Osteoblast (primary cell): ENCODE measurements at regions not wholly inside any gene's neighbourhood (a gene's known extent, or its start where the extent isn't known, plus 50 kb on each side); places are given as distances from the start of the nearest gene placed in this dataset.
A peak's percentile ranks its signal among the peaks of the same experiment; 100 is the strongest.

ENCODE experiments used
- DNase-seq: peaks from one replicate; pipeline ENCODE4 v3.0.0; 2011; ENCODE audit warnings: low spot score, mixed read lengths; ENCODE audit not compliant: insufficient read length; ENCODE audit errors: missing footprints
- H2AFZ ChIP-seq: 2 replicates; pipeline ENCODE4 v1.6.0; 2011; ENCODE audit warnings: mild to moderate bottlenecking, low read length
- H3K27ac ChIP-seq: 2 replicates; pipeline ENCODE4 v1.5.1; 2011; ENCODE audit warnings: mild to moderate bottlenecking, low read depth, low read length, moderate library complexity
- H3K27me3 ChIP-seq: 2 replicates; pipeline ENCODE4 v1.6.0; 2012; ENCODE audit warnings: mild to moderate bottlenecking, control low read depth, inconsistent platforms, low read length, moderate library complexity; ENCODE audit not compliant: insufficient read depth
- H3K36me3 ChIP-seq: 2 replicates; pipeline ENCODE4 v1.5.1; 2011; ENCODE audit warnings: mild to moderate bottlenecking, low read length, control low read depth, moderate library complexity; ENCODE audit not compliant: insufficient read depth
- H3K4me1 ChIP-seq: 2 replicates; pipeline ENCODE4 v1.5.1; 2011; ENCODE audit warnings: mild to moderate bottlenecking, low read length, control low read depth, moderate library complexity; ENCODE audit not compliant: insufficient read depth
- H3K4me2 ChIP-seq: 2 replicates; pipeline ENCODE4 v1.6.0; 2011; ENCODE audit warnings: mild to moderate bottlenecking, low read length; ENCODE audit not compliant: insufficient read depth
- H3K4me3 ChIP-seq: fragments of 200-600 bp; sonication (generic); 3 replicates; pipeline ENCODE4 v1.5.1; 2012; ENCODE audit warnings: mild to moderate bottlenecking, low read length, inconsistent platforms; ENCODE audit not compliant: insufficient read depth
- H3K79me2 ChIP-seq: 2 replicates; pipeline ENCODE4 v1.6.0; 2012; ENCODE audit warnings: mild to moderate bottlenecking, low read length, control low read depth, inconsistent platforms; ENCODE audit not compliant: insufficient read depth
- H3K9me3 ChIP-seq: 2 replicates; pipeline ENCODE4 v1.5.1; 2011; ENCODE audit warnings: low read depth, low read length, control low read depth
- H4K20me1 ChIP-seq: 2 replicates; pipeline ENCODE4 v1.6.0; 2012; ENCODE audit warnings: mild to moderate bottlenecking, low read length, control low read depth; ENCODE audit not compliant: insufficient read depth
- CTCF ChIP-seq: IDR thresholded peaks from 2 replicates; pipeline ENCODE4 v1.5.1; 2011; ENCODE audit warnings: mild to moderate bottlenecking, low read depth, low read length, moderate library complexity; ENCODE audit errors: extremely low read depth

GRCh38 chr2:107698861-107699260, 127.8 kb upstream of the RGPD4 start:
- no peak overlapping the region for H2AFZ ChIP-seq
- H3K36me3 ChIP-seq = no peaks in the 10 kb centered on the region
- no peak for DNase-seq
- no peaks in the 10 kb centered on the region for H3K9me3 ChIP-seq
- no peaks in the 10 kb centered on the region for H3K79me2 ChIP-seq
- no peaks in the 10 kb centered on the region for H3K27me3 ChIP-seq
- no peak for TF ChIP-seq CTCF
- H3K4me2 ChIP-seq = no peak overlapping the region
- H3K4me1 ChIP-seq = no peaks in the 10 kb centered on the region
- no peak overlapping the region for H3K4me3 ChIP-seq
- H3K27ac ChIP-seq = no peak overlapping the region
- no peaks in the 10 kb centered on the region for H4K20me1 ChIP-seq

GRCh38 chr2:107700073-107700472, 126.6 kb upstream of the RGPD4 start:
- no peak overlapping the region for H3K4me3 ChIP-seq
- H4K20me1 ChIP-seq = no peaks in the 10 kb centered on the region
- no peak overlapping the region for H3K27ac ChIP-seq
- H3K36me3 ChIP-seq = no peaks in the 10 kb centered on the region
- no peaks in the 10 kb centered on the region for H3K79me2 ChIP-seq
- no peak for TF ChIP-seq CTCF
- no peaks in the 10 kb centered on the region for H3K27me3 ChIP-seq
- no peak for DNase-seq
- H3K4me1 ChIP-seq = no peaks in the 10 kb centered on the region
- no peak overlapping the region for H3K4me2 ChIP-seq
- H3K9me3 ChIP-seq = no peaks in the 10 kb centered on the region
- H2AFZ ChIP-seq = no peak overlapping the region

- Histone ChIP-seq H2AFZ (peak overlapping the region; percentile 51), H3K36me3 (no peaks in the 10 kb centered on the region), H3K27me3 (no peaks in the 10 kb centered on the region), H3K4me1 (no peaks in the 10 kb centered on the region), H4K20me1 (no peaks in the 10 kb centered on the region), H3K4me2 (no peak overlapping the region), H3K4me3 (no peak overlapping the region), H3K9me3 (no peaks in the 10 kb centered on the region), H3K27ac (no peak overlapping the region), H3K79me2 (no peaks in the 10 kb centered on the region)
- no peak for DNase-seq
- no peak for TF ChIP-seq CTCF
Observed at GRCh38 chr2:107711941-107712340, 114.8 kb upstream of the RGPD4 start.

- Histone ChIP-seq H4K20me1 (no peaks in the 10 kb centered on the region), H3K27ac (no peak overlapping the region), H3K79me2 (no peaks in the 10 kb centered on the region), H3K4me1 (no peaks in the 10 kb centered on the region), H3K36me3 (no peaks in the 10 kb centered on the region), H3K4me2 (peak overlapping the region; percentile 52), H3K9me3 (no peaks in the 10 kb centered on the region), H3K27me3 (no peaks in the 10 kb centered on the region), H2AFZ (peak overlapping the region; percentile 78), H3K4me3 (peak overlapping the region; percentile 57)
- DNase-seq = no peak
- TF ChIP-seq CTCF = no peak
Observed at GRCh38 chr2:107712857-107713256, 113.8 kb upstream of the RGPD4 start.
